Stimulated activated CD8-positive, alpha-beta memory T cell treated with anti-CD3 and anti-CD28 coated beads, Interleukin-12 subunit alpha, Interleukin-12 subunit beta, amount 100 ng/mL, for 1 hour (primary cell): ENCODE measurements at regions not wholly inside any gene's neighbourhood (a gene's known extent, or its start where the extent isn't known, plus 50 kb on each side); places are given as distances from the start of the nearest gene placed in this dataset.
"Not testable (repeated sequence)": the region's sequence is repeated elsewhere in the genome, so short reads cannot be mapped to it uniquely, and the experiment has no call there.

Experiments
- DNase-seq: peaks from one replicate; pipeline ENCODE4 v3.0.0-alpha.2; 2020; ENCODE audit warnings: low read depth

GRCh38 chr20:53692465-53693067, 98.9 kb upstream of the ZNF217 start:
- no peak for DNase-seq

DNA sequence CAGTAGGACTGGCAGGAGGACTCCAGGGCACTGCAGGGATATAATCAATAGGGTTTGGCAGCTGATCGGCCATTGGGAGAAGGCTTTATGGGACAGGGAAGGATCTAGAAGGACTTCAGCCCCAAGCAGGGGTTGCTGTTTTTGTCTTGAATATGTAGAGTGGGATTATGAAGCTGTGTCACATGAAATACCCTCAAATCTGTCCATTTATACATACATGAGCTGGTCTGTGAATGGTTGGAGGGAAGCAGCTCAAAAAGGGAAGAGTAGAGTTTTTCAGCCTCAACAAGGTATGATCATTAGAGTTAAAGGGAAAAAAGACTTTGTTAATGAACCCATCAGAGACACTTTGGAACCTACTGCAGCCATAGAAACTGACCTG, 98.2 kb upstream of the ZNF217 start:
- DNase-seq: no peak

DNA sequence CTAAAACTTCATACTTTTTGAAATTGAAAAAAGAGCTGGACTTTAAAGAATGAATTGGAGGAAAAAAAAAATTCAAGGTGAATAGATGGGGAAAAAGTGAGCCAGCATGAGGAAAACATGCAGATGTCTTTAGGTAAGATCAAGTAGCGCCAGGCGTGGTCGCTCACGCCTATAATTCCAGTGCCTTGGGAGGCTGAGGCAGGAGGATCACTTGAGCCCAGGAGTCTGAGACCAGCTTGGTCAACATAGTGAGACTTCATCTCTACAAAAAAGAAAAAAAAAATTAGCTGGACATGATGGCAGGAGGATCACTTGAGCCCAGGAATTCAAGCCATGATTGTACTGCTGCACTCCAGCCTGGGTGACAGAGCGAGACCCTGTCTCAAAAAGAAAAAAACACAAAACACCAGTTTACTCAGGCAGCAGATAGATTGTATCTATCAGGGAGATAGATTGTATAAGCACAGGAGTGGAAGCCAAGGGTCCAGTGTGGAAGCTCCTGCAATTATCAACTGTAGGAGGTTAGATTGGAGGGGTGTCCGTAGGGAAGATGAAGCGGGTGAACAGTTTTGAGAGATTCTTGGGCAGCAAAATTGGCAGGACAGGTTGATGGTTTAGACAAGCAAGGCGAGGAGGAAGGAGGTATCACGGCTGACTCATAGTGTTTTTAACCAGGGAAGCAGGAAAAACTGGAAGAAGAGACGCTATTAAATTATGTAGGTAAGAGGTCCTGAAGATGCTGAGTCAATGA, 97.6 kb upstream of the ZNF217 start:
- no peak for DNase-seq

DNA sequence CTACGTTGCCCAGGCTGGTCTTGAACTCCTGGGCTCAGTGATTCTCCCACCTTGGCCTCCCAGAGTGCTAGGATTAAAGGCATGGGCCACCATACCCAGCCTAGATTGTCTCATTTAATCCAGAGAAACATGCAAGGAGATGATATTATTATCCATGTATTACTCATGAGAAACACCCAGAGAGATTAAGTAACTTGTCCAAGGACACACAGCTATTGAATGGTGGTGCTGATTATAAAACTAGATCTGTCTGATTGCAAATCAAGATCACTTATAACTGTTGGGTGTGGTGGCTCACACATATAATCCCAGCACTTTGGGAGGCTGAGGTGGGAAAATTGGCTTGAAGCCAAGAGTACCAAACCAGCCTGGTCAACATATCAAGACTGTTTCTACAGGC, 94.4 kb upstream of the ZNF217 start:
- DNase-seq: no peak

DNA sequence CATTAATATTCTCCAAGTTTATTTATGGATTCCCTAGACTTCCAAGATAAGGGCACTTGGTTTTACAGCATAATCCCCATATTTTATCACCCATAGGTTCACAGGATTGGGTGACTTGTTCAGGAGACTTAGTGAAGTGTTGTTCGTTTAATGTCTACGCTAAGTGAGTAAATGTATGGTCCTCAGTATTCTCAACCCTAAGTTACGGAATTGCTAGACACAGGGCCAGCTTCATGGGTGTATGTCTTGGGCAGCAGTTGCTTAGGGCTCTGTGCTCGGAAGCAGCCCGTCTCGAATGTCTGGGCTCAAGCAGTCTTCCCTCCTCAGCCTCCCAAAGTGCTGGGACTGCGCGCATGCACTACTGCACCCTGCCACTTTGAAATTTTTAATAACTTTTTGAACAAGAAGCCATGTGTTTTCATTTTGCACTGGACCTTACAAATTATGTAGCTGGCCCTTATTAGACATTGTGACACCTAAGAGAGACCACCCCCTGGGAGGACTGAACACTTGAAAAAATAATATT, 91.5 kb upstream of the ZNF217 start:
- DNase-seq: no peak

DNA sequence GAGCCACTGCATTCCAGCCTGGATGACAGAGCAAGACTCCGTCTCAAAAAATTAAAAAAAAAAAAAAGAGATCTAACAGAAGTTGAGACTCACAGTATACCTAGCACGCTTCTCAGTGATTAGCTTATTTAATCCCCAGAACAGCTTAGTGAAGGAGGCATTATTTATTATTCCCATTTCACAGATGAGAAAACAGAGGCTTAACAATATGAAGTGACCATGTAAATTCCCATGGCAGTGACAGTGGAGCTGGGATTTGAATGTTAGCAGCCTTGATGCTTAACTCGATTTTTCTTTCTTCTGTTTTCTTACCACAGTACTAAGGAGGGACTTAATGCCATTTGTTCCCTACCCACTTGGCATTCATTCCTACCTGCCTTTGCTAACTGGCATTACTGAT, 89.9 kb upstream of the ZNF217 start:
- DNase-seq: no peak

GRCh38 chr20:53681352-53682212, 87.9 kb upstream of the ZNF217 start:
- no peak for DNase-seq

GRCh38 chr20:53679597-53680309, 86.1 kb upstream of the ZNF217 start:
- no peak for DNase-seq

- no peak for DNase-seq
Observed at GRCh38 chr20:53678990-53679596, 85.5 kb upstream of the ZNF217 start.

- no peak for DNase-seq
Observed at GRCh38 chr20:53678315-53678989, 84.8 kb upstream of the ZNF217 start.

GRCh38 chr20:53677447-53678314, 84.0 kb upstream of the ZNF217 start:
- no peak for DNase-seq

- DNase-seq: no peak
Observed at GRCh38 chr20:53676987-53677386, 83.3 kb upstream of the ZNF217 start.

GRCh38 chr20:53676519-53676822, 82.8 kb upstream of the ZNF217 start:
- no peak for DNase-seq

DNA sequence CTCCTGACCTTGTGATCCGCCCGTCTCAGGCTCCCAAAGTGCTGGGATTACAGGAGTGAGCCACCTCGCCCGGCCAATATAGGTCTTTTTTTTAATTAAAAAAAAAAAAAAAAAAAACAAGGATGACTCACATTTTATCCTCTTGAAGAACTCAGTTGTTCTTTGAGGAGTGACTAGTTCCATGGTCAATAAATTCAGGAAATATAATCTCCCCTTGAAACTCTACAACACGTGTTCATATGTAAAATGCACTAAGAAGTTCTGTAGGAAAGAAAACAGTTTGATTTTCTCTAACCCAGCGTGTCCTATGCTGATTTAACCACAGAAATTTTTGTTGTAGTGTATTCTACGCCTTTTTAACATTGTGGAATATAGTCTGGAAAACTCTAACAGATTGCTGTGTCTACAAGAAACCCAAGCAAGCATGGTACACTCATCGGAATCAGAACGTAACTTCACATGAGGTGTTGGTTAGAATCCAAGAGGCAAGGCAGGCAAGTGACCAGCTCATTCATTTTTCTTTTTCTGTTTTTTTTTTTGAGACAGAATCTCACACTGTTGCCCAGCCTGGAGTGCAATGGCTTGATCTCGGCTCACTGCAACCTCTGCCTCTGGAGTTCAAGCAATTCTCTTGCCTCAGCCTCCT, 79.0 kb upstream of the ZNF217 start:
- no peak for DNase-seq

DNA sequence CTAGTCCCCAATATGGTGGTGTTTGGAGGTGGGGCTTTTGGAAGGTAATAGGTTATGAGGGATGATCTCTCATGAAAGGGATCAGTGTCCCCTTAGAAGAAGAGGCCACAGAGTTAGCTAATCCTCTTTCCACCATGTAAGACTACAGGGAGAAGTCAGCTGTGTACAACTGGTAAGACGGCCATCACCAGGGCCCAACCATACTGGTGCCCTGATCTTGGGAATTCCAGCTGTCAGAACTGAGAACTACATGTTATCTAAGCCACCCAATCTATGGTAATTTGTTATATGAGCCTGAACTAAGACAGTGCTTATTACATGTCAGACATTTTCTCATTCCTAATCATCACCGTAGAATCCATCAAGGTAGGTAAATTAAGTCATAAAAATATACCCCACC, 77.7 kb upstream of the ZNF217 start:
- DNase-seq: no peak

DNA sequence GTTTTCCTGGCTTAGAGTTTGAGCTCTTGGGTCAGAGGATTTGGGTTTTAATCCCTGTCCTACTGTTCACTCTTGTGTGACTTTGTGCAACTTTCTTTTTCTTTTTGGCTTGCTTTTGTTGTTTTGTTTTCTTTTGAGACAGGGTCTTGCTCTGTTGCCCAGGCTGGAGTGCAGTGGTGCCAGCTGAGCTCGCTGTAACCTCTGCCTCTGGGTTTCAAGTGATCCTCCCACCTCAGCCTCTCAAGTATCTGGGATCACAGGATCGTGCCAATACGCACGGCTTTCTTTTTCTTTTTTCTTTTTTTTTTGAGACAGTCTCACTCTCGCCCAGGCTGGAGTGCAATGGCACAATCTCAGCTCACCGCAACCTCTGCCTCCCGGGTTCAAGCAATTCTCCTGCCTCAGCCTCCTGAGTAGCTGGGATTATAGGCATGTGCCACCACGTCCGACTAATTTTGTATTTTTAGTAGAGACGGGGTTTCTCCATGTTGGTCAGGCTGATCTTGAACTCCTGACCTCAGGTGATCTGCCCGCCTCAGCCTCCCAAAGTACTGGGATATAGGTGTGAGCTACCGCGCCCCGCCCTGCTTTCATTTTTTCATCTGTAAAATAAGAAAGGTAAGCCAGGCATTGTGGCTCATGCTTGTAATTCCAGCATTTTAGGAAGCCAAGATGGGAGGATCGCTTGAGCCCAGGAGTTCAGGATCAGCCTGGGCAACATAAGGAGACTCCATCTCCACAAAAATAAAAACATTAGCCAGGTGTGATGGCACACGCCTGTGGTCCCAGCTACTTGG, 76.1 kb upstream of the ZNF217 start:
- DNase-seq: not testable (repeated sequence)

GRCh38 chr20:53668992-53669391, 75.4 kb upstream of the ZNF217 start:
- DNase-seq: no peak

DNA sequence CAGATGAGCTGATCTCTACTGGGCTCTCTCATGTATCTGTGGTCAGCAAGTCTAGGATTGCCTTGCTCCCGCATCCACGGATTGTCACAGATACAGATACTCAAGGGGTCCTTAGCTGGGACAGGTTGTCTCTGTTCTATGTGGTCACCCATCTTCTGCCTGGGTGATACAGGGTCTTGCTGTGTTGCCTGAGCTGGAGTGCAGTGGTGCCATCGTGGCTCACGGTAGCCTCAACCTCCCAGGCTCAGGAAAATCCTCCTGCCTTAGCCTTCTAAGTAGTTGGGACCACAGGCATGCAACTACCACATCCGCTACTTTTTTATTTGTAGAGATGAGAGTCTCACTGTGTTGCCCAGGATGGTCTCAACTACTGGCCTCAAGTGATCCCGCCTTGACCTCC, 72.5 kb upstream of the ZNF217 start:
- DNase-seq: no peak

GRCh38 chr20:53664121-53664520, 70.5 kb upstream of the ZNF217 start:
- no peak for DNase-seq
